Small intestine (tissue), 7 donors: ENCODE measurements at regions not wholly inside any gene's neighbourhood (a gene's known extent, or its start where the extent isn't known, plus 50 kb on each side); places are given as distances from the start of the nearest gene placed in this dataset.
A peak's percentile ranks its signal among the peaks of the same experiment; 100 is the strongest.

ENCODE experiments used
- DNase-seq, 2 donors: peaks; one replicate each; pipeline versions ENCODE4 v3.0.0 to v3.0.0-alpha.2; 2013
- FAIRE-seq: peaks from 2 replicates; lab custom pipeline; 2012; peaks lifted over from hg19 to GRCh38; lab: Jason Lieb, UNC
- H3K27ac ChIP-seq, 3 donors: one replicate each; pipeline ENCODE4 v1.5.1; 2013; ENCODE audit warnings: low read length in 2 of 3, mild to moderate bottlenecking in 2 of 3, control low read depth in 1 of 3, inconsistent platforms in 1 of 3, low read depth in 1 of 3, moderate library complexity in 1 of 3
- H3K27me3 ChIP-seq, 3 donors: one replicate each; pipeline ENCODE4 v1.6.1; 2013; ENCODE audit warnings: low read length in 3 of 3, inconsistent platforms in 1 of 3; ENCODE audit not compliant: control insufficient read depth in 3 of 3, insufficient read depth in 3 of 3
- H3K36me3 ChIP-seq, 3 donors: one replicate each; pipeline ENCODE4 v1.6.1; 2013; ENCODE audit warnings: low read length in 3 of 3, inconsistent platforms in 1 of 3, low read depth in 1 of 3, mild to moderate bottlenecking in 1 of 3, moderate library complexity in 1 of 3; ENCODE audit not compliant: control insufficient read depth in 3 of 3, insufficient read depth in 2 of 3
- H3K4me1 ChIP-seq, 3 donors: one replicate each; pipeline ENCODE4 v1.6.1; 2013; ENCODE audit warnings: low read length in 2 of 3, inconsistent platforms in 1 of 3, low read depth in 1 of 3, mild to moderate bottlenecking in 1 of 3, moderate library complexity in 1 of 3; ENCODE audit not compliant: control insufficient read depth in 3 of 3, insufficient read depth in 2 of 3
- H3K4me3 ChIP-seq, 3 donors: one replicate each; pipeline ENCODE4 v1.5.1; 2013; ENCODE audit warnings: low read length in 3 of 3, control low read depth in 1 of 3, inconsistent platforms in 1 of 3, low read depth in 1 of 3, mild to moderate bottlenecking in 1 of 3, moderate library complexity in 1 of 3
- H3K9me3 ChIP-seq, 2 donors: one replicate each; pipeline ENCODE4 v1.6.1; 2013; ENCODE audit warnings: low read depth in 1 of 2, low read length in 1 of 2; ENCODE audit not compliant: control insufficient read depth in 2 of 2, insufficient read depth in 1 of 2
- WGBS, 3 donors: extraction: QIAGEN DNeasy Blood & Tissue Kit; methylation state at CpG; one replicate each; pipeline ENCODE4 v1.1.7; 2013; 5-methylcytosine and 5-hydroxymethylcytosine counted together
- donor health status: healthy with polysubstance abuse.
- donor health status: control.
- donor health status: control.
- donor health status: Bipolar disorder and iron deficiency.
- donor health status: healthy.

DNA sequence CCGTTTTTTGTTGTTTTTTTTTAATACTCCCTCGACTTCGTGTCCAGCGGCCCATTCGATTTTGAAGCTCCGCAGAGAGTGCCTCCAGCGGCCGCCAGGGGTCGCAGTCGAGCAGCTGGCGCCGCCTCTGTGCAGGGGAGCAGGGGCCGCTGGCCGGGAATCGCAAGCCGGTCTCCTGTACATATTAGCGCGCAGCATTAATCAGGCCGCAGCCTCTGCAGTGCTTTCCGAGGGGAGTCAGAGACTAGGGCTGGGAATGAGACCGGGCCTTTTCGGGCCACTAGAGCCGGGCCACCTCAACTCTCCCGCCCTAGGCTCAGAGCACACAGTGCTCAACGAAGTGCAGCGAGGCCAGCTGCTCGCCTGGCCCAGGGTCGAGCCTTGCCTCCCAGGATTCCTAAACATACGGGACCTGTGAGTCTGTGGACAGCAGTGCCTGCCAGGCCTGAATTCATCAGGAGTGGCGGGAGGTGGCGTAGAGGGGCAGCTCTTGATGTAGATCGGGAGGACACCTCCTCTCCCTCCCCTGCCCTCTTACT lies 81.8 kb downstream of the EMP1 start:
- no peak for FAIRE-seq
- Histone ChIP-seq H3K9me3 (peaks cover 0 to 12% of the 10 kb centered on the region in 2 donors), H3K27me3 (peaks cover 0 to 26% (median 13%) of the 10 kb centered on the region in 3 donors), H3K4me3 (no peak overlapping the region), H3K36me3 (no peaks in the 10 kb centered on the region), H3K27ac (no peak overlapping the region), H3K4me1 (peaks cover 0 to 14% (median 2%) of the 10 kb centered on the region in 3 donors)
- 23 to 27% (median 26%) methylated on average over 32 of the region's 32 CpGs for WGBS, 3 donors
- DNase-seq = peak; percentile 61 to 82

DNA sequence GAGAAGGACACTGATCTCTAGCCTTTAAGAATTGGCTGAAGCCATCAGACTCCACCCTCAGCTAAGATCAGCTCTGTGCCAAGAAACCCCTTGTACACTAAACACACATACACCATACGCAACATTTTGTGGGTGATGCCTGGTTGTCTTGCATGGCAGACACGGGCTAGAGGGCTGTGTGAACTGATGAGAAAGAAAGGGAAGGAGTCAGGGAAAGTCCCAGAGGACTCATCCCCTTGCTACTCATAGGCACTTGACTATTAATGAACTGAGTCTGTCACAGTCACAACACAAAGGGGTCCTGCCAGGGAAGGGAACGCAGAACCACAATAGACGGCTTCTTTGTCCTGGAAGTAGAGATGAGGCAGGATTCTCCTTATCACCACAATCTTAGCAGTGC lies 80.8 kb downstream of the EMP1 start:
- DNase-seq (no peak), FAIRE-seq (no peak)
- no peak overlapping the region for H3K27ac ChIP-seq
- no peaks in the 10 kb centered on the region for H3K36me3 ChIP-seq
- H3K27me3 ChIP-seq = peaks cover 0 to 22% (median 13%) of the 10 kb centered on the region in 3 donors
- no peak overlapping the region for H3K4me3 ChIP-seq
- peaks cover 0 to 14% (median 2%) of the 10 kb centered on the region in 3 donors for H3K4me1 ChIP-seq
- 86 to 92% (median 89%) methylated on average over 4 of the region's 4 CpGs for WGBS, 3 donors
- peaks cover 0 to 12% of the 10 kb centered on the region in 2 donors for H3K9me3 ChIP-seq

DNA sequence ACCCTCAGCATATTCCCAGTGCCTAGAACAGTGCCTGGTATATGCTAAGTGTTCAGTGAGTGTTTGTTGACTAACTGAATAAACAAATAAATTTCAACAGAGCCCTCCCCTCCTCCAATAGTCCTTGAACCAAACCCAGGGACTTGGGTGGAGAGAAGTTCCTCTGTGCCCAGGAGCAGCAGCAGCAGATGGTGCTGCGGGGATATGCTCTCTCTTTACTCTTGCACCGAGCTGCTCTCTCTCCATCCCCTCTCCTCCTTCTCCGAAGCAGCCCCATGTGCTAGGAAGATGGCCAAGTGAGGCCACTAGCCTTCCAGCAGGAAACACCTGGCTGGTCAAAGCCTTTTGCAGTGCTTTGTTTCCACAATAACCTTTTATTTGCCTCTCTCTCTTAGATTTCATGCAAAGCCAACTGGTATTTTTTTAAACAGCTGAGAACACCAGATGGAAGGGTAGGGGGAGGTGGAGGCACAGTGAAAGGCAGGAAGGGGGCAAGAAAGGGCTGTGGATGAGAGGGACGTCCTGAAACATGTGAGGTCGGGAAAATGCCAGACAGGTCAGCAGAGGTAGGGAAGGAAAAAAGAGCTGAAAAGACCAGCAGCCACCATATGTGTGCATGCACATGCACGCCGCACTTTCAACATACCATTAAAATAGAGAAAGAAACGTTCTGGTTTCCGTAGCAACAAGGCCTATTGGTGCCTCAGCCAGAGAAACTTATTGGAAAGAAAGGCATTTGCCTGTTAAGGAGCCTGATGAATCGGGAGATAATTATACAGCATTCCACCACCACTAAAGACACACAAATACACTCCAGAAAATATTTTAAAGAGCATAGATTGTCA lies 78.9 kb downstream of the EMP1 start:
- Histone ChIP-seq H3K27me3 (peaks cover 0 to 13% (median 13%) of the 10 kb centered on the region in 3 donors), H3K36me3 (no peaks in the 10 kb centered on the region), H3K9me3 (peaks cover 0 to 12% of the 10 kb centered on the region in 2 donors), H3K4me1 (peaks cover 0 to 14% (median 2%) of the 10 kb centered on the region in 3 donors), H3K27ac (no peak overlapping the region), H3K4me3 (no peak overlapping the region)
- FAIRE-seq (no peak), DNase-seq (no peak)
- WGBS, 3 donors = 53 to 72% (median 66%) methylated on average over 10 of the region's 10 CpGs

DNA sequence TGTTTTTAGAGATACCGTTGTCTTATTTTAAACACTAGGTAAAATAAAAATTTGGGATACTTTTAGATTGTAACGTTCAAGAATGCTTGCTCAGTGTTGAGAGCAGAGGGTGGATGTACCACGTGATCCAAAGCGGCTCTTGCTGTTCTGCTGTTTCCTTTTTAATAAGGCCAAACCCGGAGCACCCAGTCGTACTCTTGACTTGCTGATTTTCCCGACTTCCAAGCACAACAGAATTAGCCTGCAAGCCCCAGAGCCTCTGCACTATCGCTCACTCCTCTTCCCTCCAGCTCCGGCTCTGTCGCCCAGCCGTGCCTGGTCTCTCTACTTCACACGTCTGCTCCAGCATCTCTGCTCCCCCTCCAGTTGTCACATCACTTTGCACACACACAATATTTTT lies 77.3 kb downstream of the EMP1 start:
- no peak for FAIRE-seq
- WGBS, 3 donors = 73 to 91% (median 88%) methylated on average over 12 of the region's 12 CpGs

DNA sequence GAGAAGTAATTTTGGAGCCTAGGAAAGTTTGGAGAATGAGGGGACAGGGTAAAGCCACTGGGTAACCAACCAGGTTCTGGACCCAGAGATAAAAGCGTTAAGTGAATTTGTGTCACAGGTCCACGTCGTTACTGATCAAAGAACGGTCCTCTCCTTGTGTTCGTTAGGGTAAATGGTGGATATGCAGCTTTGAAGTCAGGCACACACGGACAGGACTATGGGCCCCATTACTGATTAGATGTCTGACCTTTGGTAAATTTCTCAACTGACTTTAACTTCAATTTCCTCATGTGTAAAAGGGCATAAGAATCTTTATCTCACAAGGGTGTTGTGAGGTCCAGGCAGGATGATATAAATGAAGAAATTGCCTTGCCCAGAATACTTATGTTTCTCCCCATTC lies 76.6 kb downstream of the EMP1 start:
- Histone ChIP-seq H3K27ac (peak overlapping the region in 1 of 3 donors; percentile 28), H3K27me3 (peaks cover 0 to 8% (median 0%) of the 10 kb centered on the region in 3 donors), H3K4me1 (peaks cover 0 to 13% (median 2%) of the 10 kb centered on the region in 3 donors), H3K36me3 (no peaks in the 10 kb centered on the region), H3K9me3 (peaks cover 0 to 15% of the 10 kb centered on the region in 2 donors), H3K4me3 (no peak overlapping the region)
- WGBS, 3 donors = 9 to 61% (median 40%) methylated on average over 6 of the region's 6 CpGs
- DNase-seq = peak; percentile 83 to 93
- no peak for FAIRE-seq

More for the DNA sequence above, 77.3 kb downstream of the EMP1 start:
- H3K4me3 ChIP-seq = no peak overlapping the region
- peaks cover 0 to 14% (median 2%) of the 10 kb centered on the region in 3 donors for H3K4me1 ChIP-seq
- H3K36me3 ChIP-seq = no peaks in the 10 kb centered on the region
- H3K27ac ChIP-seq = no peak overlapping the region
- H3K27me3 ChIP-seq = peaks cover 0 to 9% (median 2%) of the 10 kb centered on the region in 3 donors
- DNase-seq = no peak
- peaks cover 0 to 15% of the 10 kb centered on the region in 2 donors for H3K9me3 ChIP-seq

DNA sequence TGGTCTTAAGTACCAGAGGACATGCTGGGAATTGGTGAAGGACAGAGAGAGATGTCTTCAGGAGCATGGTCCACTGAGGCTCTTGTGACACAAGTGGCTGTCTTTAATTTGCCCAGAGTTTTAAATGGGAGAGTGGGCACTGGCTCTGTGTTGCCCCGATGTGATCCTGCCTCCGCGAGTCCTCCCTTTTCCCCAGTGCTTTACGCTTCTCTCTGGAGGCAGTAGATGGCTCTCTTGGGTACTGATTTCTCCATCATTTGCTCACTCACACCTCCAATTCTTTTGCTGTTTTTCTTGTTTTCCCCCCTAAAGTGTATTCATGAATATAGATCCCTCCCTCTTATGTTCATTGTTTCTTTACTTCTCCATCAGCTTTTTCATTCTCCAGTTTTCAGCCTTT lies 74.3 kb downstream of the EMP1 start:
- Histone ChIP-seq H3K4me1 (peaks cover 0 to 9% (median 2%) of the 10 kb centered on the region in 3 donors), H3K27ac (no peak overlapping the region), H3K27me3 (peaks cover 0 to 5% (median 0%) of the 10 kb centered on the region in 3 donors), H3K4me3 (no peak overlapping the region), H3K9me3 (peaks cover 0 to 15% of the 10 kb centered on the region in 2 donors), H3K36me3 (no peaks in the 10 kb centered on the region)
- FAIRE-seq = no peak
- DNase-seq = no peak
- 90 to 100% (median 95%) methylated on average over 4 of the region's 4 CpGs for WGBS, 3 donors
